Effector memory CD4-positive, alpha-beta T cell (primary cell): ENCODE measurements at regions not wholly inside any gene's neighbourhood (a gene's known extent, or its start where the extent isn't known, plus 50 kb on each side); places are given as distances from the start of the nearest gene placed in this dataset.

Experiments used
- DNase-seq, 3 donors: peaks; one replicate each; pipeline ENCODE4 v3.0.0-alpha.2; 2020
- H3K27ac ChIP-seq: 2 replicates; pipeline ENCODE4 v1.7.0; 2013; ENCODE audit warnings: mild to moderate bottlenecking, low read length, moderate library complexity; ENCODE audit not compliant: insufficient read depth, poor library complexity, severe bottlenecking
- H3K27me3 ChIP-seq: replicated peaks from 2 replicates; pipeline ENCODE4 v1.7.0; 2013; ENCODE audit warnings: mild to moderate bottlenecking, low read length; ENCODE audit not compliant: insufficient read depth, control insufficient read depth, poor library complexity, severe bottlenecking
- H3K36me3 ChIP-seq: 2 replicates; pipeline ENCODE4 v1.7.0; 2013; ENCODE audit warnings: mild to moderate bottlenecking, low read length, moderate library complexity; ENCODE audit not compliant: control insufficient read depth, insufficient read depth
- H3K4me1 ChIP-seq: 2 replicates; pipeline ENCODE4 v1.7.0; 2013; ENCODE audit warnings: low read length, mild to moderate bottlenecking; ENCODE audit not compliant: control insufficient read depth, insufficient read depth, poor library complexity, severe bottlenecking
- H3K4me3 ChIP-seq: 2 replicates; pipeline ENCODE4 v1.7.0; 2013; ENCODE audit warnings: low read length, low read depth, mild to moderate bottlenecking; ENCODE audit not compliant: insufficient read depth, poor library complexity, severe bottlenecking
- H3K9me3 ChIP-seq: 2 replicates; pipeline ENCODE4 v1.7.0; 2013; ENCODE audit warnings: mild to moderate bottlenecking, low read length, moderate library complexity; ENCODE audit not compliant: control insufficient read depth

DNA sequence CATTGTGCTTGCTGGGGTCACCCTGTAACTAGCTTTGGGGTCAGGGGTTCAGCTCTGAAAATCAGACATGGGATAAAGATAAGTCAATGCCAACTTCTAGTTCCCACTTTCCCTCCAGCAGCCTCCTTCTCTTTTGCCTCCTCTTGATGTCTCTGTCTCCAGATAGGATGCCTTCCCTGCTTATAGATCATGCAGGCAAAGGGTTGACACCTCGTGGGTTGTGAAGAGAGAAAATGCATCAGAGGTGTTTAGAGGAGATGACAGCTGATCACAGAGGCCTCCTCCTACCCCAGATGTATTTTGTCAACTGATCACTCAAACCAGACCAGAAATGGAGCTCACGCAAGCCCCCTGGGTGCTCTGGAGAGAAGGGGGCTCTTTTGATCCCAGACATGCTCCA is 337.8 kb downstream of the BUD13 start:
- no peaks in the 10 kb centered on the region for H3K36me3 ChIP-seq
- DNase-seq, result no peak
- no peaks in the 10 kb centered on the region for H3K9me3 ChIP-seq
- H3K27ac ChIP-seq, result no peak overlapping the region
- H3K4me3 ChIP-seq, result no peak overlapping the region
- no peaks in the 10 kb centered on the region for H3K4me1 ChIP-seq
- H3K27me3 ChIP-seq, result no peaks in the 10 kb centered on the region

DNA sequence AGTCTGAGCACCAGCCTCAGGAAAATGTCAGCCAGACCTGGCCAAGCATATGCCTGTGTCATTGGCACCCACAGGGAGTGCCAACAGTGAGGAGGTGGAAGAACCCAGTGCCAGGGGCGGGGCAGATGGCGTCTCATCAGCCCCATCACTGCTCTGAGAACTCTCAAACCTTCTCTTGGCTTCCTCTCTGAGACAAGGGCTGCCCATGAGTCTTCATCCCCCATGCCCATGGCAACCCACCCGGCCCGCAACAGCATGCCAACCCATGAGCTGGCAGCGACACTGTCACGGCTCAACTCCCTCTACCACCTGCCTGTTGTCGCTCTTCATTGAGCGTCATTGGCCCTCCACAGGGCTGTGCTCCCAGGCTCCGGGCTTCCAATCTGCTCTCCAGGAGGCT is 340.5 kb downstream of the BUD13 start:
- Histone ChIP-seq H3K27me3 (no peaks in the 10 kb centered on the region), H3K4me1 (no peaks in the 10 kb centered on the region), H3K36me3 (no peaks in the 10 kb centered on the region), H3K9me3 (no peaks in the 10 kb centered on the region), H3K4me3 (no peak overlapping the region), H3K27ac (no peak overlapping the region)
- no peak for DNase-seq

- no peaks in the 10 kb centered on the region for H3K4me1 ChIP-seq
- no peak overlapping the region for H3K4me3 ChIP-seq
- no peaks in the 10 kb centered on the region for H3K36me3 ChIP-seq
- no peak for DNase-seq
- H3K27ac ChIP-seq, result no peak overlapping the region
- H3K9me3 ChIP-seq, result no peaks in the 10 kb centered on the region
- no peaks in the 10 kb centered on the region for H3K27me3 ChIP-seq
Measured at GRCh38 chr11:116431842-116432241, 340.9 kb downstream of the BUD13 start.

- Histone ChIP-seq H3K36me3 (no peaks in the 10 kb centered on the region), H3K4me3 (no peak overlapping the region), H3K4me1 (no peaks in the 10 kb centered on the region), H3K27me3 (no peaks in the 10 kb centered on the region), H3K27ac (no peak overlapping the region), H3K9me3 (no peaks in the 10 kb centered on the region)
- no peak for DNase-seq
Measured at GRCh38 chr11:116428638-116428975, 344.2 kb downstream of the BUD13 start.

- Histone ChIP-seq H3K36me3 (no peaks in the 10 kb centered on the region), H3K9me3 (no peaks in the 10 kb centered on the region), H3K4me3 (no peak overlapping the region), H3K27me3 (no peaks in the 10 kb centered on the region), H3K4me1 (no peaks in the 10 kb centered on the region), H3K27ac (no peak overlapping the region)
- no peak for DNase-seq
Measured at GRCh38 chr11:116427903-116428637, 344.7 kb downstream of the BUD13 start.

- H3K4me1 ChIP-seq, result no peaks in the 10 kb centered on the region
- H3K27ac ChIP-seq, result no peak overlapping the region
- H3K9me3 ChIP-seq, result no peaks in the 10 kb centered on the region
- DNase-seq, result no peak
- no peaks in the 10 kb centered on the region for H3K36me3 ChIP-seq
- H3K4me3 ChIP-seq, result no peak overlapping the region
- no peaks in the 10 kb centered on the region for H3K27me3 ChIP-seq
Measured at GRCh38 chr11:116427337-116427902, 345.4 kb downstream of the BUD13 start.

DNA sequence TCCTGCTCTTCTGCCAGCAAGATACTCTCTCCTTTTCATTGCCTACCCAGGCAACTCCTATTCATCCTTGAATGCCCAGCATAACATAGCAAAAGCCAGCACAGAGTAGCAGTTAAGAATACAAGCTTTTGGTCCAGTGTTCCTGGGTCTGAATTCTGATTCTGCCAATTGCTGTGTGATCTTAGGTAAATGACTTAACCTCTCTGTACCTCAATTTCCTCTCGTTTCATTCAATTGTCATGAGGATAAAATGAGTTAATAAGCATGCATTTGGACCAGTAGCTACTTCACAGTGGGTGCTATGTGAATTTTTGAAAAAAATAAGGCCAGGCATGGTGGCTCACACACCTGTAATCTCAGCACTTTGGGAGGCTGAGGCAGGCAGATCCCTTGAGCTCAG is 346.0 kb downstream of the BUD13 start:
- Histone ChIP-seq H3K36me3 (no peaks in the 10 kb centered on the region), H3K27me3 (no peaks in the 10 kb centered on the region), H3K27ac (no peak overlapping the region), H3K4me1 (no peaks in the 10 kb centered on the region), H3K4me3 (no peak overlapping the region), H3K9me3 (no peaks in the 10 kb centered on the region)
- no peak for DNase-seq

DNA sequence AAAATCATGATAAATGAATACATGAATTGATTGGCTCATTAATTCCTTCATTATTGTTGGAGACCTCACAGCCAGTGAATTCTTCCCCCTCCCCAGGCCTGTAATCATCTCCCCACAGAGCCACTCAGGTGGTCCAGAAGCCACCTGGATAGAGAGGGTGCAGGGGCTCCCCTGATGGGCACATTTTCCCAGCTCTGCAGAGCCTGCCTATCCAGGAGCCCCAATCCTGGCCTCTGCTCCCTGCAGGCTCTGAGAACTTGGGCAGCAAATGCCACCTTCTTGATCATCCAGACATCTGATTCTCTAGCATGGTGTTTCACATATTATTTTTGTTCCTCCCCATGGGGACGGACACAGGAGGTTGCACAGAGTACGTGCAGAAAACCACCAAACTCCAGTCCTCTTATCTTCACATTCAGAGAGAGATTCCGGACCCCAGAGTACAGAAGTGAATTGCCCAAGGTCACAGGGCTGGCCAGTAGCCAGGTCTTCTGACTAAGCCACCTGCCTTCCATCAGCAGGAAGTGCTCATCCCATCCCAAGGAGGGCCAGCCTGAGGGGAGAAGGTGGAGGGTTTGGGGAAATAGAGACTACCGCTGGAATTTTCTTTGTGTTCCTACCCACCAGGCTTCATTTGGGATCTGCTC is 348.0 kb downstream of the BUD13 start:
- Histone ChIP-seq H3K36me3 (no peaks in the 10 kb centered on the region), H3K4me3 (no peak overlapping the region), H3K4me1 (no peaks in the 10 kb centered on the region), H3K27me3 (no peaks in the 10 kb centered on the region), H3K9me3 (no peaks in the 10 kb centered on the region), H3K27ac (no peak overlapping the region)
- DNase-seq, result no peak

- H3K4me3 ChIP-seq, result no peak overlapping the region
- H3K27me3 ChIP-seq, result no peaks in the 10 kb centered on the region
- no peaks in the 10 kb centered on the region for H3K36me3 ChIP-seq
- H3K4me1 ChIP-seq, result no peaks in the 10 kb centered on the region
- H3K9me3 ChIP-seq, result no peaks in the 10 kb centered on the region
- no peak for DNase-seq
- H3K27ac ChIP-seq, result no peak overlapping the region
Measured at GRCh38 chr11:116422956-116423600, 349.7 kb downstream of the BUD13 start.

DNA sequence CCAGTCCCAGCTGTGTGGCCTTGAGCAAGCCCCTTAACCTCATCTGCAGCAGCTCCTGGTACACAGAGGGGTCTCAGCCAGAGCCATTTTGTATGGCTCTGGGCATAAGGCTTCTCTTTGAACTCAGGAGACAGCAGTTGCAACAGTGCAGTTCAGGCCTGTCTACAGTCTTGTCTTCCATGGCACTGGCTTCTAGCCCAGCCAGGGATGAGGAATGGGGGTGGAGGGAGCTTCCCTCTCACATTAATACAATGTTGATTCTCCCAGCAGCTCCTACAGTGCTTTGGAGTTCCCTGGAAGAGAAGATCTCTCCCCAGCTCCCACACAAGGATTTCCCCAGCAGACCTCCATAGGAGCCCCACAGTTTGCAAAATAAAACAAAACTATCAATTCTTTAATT is 350.2 kb downstream of the BUD13 start:
- Histone ChIP-seq H3K27me3 (no peaks in the 10 kb centered on the region), H3K4me3 (no peak overlapping the region), H3K9me3 (no peaks in the 10 kb centered on the region), H3K27ac (no peak overlapping the region), H3K4me1 (no peaks in the 10 kb centered on the region), H3K36me3 (no peaks in the 10 kb centered on the region)
- no peak for DNase-seq
